GM10266 (cell line): ENCODE measurements at regions not wholly inside any gene's neighbourhood (a gene's known extent, or its start where the extent isn't known, plus 50 kb on each side); places are given as distances from the start of the nearest gene placed in this dataset.

Source experiments
- DNase-seq: peaks from one replicate; pipeline ENCODE4 v3.0.0; 2012; ENCODE audit errors: extremely low spot score
- CTCF ChIP-seq: IDR thresholded peaks from 2 replicates; pipeline ENCODE4 v1.5.1; 2012; ENCODE audit warnings: mild to moderate bottlenecking, low read depth; ENCODE audit not compliant: control insufficient read depth, insufficient read depth; ENCODE audit errors: missing control alignments

- DNase-seq = no peak
- no peak for TF ChIP-seq CTCF
Measured at GRCh38 chr2:120809609-120810440, 74.2 kb downstream of the GLI2 start.

GRCh38 chr2:120810639-120811038 lies 75.0 kb downstream of the GLI2 start:
- no peak for TF ChIP-seq CTCF
- DNase-seq = no peak

GRCh38 chr2:120812866-120813265 lies 77.2 kb downstream of the GLI2 start:
- no peak for DNase-seq
- no peak for TF ChIP-seq CTCF

GRCh38 chr2:120814352-120814751 lies 78.7 kb downstream of the GLI2 start:
- no peak for TF ChIP-seq CTCF
- DNase-seq = no peak

GRCh38 chr2:120815292-120815691 lies 79.6 kb downstream of the GLI2 start:
- TF ChIP-seq CTCF = no peak
- no peak for DNase-seq

- TF ChIP-seq CTCF = no peak
- DNase-seq = no peak
Measured at GRCh38 chr2:120817136-120817955, 81.7 kb downstream of the GLI2 start.

GRCh38 chr2:120817956-120818325 lies 82.3 kb downstream of the GLI2 start:
- TF ChIP-seq CTCF = no peak
- DNase-seq = no peak
